Smooth muscle cell of the brain vasculature (primary cell): ENCODE measurements at regions not wholly inside any gene's neighbourhood (a gene's known extent, or its start where the extent isn't known, plus 50 kb on each side); places are given as distances from the start of the nearest gene placed in this dataset.
"Not testable (repeated sequence)": the region's sequence is repeated elsewhere in the genome, so short reads cannot be mapped to it uniquely, and the experiment has no call there.

Source experiments
- DNase-seq: peaks from one replicate; pipeline ENCODE4 v3.0.0-alpha.2; 2012; ENCODE audit warnings: low read depth, low spot score

DNA sequence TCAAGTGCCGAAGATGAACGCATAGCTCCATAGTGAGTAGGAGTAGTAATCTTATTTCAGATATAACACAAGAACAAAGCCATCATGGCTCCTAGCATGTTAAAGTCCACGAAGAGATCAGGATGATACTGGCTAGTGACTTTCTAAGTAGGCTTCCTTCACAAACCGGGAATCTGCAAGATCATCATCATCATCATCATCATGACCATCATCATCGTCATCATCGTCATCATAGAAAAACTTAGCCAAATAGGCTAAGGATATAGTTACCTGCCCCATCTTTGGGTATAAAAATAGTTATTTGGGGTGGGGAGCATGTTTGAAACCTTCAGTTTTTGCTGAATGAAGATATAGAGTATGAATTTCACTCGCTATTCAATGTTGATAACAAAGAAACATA, 57.9 kb downstream of the PYDC2 start:
- no peak for DNase-seq

DNA sequence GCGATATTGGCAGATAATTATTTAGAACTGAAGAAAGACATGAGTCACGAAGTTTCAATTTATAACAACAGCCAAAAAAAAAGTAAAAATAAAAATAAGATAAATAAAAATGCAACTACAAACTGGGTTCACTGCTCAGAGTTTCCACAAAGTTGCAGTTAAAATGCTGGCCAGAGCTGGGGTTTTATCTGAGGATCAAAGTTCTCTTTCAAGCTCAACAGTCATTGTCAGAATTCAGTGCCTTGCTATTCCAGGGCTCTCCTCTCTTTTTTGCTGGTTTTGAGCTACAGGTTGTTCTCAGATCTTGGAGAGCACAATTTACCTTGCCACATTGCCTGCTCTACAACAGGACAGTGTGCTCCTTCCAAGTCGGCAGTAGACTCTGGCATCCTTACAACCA, 60.1 kb downstream of the PYDC2 start:
- DNase-seq, result no peak

DNA sequence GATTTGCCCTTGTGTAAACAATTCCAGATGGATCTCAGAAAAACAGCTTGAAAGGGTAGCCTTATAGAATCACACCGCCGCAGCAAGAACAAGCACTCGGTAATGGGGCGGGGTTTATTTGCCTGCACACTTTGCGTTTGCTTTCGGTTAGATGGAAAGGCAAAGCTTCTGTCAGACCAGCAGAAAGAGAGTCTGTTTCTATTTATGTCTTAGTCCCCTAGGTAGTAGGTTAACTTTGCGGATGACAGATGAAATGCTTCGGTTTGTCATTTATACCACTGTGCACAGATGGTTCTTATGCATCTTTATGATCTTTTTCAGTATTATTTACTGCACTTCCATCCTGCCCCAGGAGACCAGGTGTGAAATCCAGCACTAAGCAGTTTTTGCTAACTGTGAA, 62.2 kb downstream of the PYDC2 start:
- no peak for DNase-seq

DNA sequence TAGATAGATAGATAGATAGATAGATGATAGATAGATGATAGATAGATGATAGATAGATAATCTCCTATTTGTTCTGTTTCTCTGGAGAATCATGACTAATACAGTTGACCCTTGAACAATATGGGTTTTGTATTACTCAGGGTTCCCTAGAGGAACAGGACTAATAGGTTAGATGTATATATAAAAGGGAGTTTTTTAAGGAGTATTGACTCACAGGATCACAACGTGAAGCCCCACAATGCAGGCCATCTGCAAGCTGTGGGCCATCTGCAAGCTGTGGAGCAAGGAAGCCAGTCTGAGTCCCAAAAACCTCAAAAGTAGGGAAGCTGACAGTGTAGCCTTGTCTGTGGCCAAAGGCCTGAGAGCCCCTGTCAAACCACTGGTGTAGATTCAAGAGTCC, 67.6 kb downstream of the PYDC2 start:
- DNase-seq, result no peak

DNA sequence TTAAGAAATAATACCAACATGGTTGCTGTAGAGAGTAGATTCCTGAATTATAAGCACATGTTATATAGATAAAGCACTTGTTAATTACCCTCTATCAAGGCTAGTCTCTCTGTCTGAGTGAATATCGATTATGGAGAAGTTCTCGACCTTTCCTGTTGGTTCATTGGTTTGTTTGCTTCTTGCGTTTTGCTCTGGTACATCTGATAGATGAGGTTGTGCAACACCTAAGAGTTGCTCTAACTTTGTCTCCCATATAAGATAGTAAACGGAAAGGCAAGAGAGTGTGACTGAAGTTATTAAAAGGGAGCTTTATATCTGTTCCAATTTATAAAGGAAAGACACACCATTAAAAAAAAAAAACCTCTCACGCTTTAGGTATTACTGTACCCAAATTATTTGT, 69.0 kb downstream of the PYDC2 start:
- no peak for DNase-seq

DNA sequence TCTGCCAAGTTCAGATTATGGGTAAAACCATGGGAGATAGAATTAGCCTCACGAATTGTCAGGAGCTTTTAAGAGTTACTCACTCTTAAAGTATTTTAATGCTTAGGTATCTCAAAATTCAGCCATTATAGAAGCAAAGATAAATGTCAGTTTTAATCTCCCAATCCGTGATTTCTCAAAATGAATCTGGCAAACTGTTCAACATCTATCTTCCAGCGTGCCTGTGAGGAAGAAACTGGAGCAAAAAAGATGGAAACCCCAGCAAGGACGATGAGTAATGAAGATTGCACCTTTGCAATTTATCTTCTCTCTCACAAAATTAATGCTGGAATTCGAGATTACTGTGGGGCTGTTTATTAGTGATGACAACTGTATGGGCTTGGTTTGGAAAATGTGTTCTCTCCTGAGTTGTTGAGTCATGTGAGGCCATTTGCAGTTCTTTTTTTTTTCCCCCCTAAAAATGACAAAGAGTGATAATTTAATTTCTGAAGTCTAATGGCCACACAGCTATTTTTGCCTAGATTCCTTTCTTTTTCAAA, 70.5 kb downstream of the PYDC2 start:
- DNase-seq, result no peak

DNA sequence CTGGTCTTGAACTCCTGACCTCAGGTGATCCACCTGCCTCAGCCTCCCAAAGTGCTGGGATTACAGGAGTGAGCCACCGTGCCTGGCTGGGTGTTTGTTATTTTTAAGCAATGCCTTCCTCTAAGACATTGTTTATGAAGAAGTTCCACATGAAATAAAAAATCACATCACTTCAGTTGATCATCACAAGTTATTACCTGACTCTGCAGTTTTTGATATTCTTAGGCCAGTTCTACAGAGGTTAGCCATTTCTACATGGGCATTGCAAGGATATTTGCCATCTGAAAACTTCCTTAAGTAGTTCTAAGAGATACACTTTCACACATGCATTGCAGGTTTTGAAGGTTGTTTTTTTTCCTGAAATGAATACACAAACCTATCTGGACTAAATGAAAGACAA, 82.1 kb downstream of the PYDC2 start:
- DNase-seq, result no peak

DNA sequence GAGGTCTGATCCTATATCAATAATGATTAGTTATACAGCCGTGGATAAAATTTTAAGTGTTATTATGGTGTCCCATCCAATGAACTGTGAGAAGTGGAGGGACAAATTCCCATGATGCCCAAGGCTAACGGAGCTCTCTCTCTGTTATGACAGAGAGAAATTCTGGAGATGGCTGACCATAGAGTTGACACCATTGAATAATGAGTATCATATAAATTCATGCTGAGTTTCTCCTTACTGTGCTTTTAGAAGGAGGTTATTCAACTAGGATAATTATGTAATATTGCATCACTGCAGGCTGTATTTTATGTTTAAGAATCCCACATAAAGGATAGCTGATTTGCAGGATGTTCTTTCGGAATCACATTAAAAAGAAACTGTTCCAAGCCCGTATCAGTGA, 82.9 kb downstream of the PYDC2 start:
- no peak for DNase-seq

DNA sequence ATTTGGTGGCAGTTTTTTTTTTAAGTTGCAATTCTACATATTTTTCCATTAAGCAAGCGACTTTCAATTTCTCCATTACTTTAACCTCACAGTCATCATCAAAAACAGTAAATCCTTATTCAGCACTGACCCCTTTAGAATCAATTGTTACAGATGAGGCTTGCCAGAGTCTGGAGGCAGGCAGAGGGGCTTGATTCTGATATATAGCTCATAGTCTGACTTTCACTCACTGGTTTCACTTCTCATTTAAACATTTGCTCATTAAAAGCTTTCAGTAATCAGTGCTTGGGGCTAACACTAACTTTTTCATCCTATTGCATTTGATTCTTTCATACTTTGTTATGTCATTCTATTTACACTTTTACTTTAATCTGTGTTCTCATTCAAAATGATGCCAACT, 88.4 kb downstream of the PYDC2 start:
- DNase-seq, result no peak

DNA sequence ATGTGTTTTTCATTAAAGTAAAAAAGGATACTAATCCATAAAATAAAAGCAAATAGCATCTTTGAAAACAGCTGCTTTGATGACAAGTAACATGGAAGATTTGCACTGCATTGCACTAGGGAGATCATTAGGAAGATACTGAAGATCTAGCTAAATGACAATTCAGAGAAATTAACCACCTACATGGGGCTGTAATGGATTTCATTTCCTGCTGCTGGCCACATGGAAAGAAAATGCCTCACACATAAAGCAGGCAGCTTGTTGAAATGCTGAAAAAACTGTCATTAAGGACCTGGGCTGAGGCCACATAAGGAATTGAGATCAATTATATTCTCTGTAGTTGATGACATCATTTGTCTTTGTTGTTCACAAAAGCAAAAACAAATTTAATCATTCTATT, 94.1 kb downstream of the PYDC2 start:
- DNase-seq, result no peak

DNA sequence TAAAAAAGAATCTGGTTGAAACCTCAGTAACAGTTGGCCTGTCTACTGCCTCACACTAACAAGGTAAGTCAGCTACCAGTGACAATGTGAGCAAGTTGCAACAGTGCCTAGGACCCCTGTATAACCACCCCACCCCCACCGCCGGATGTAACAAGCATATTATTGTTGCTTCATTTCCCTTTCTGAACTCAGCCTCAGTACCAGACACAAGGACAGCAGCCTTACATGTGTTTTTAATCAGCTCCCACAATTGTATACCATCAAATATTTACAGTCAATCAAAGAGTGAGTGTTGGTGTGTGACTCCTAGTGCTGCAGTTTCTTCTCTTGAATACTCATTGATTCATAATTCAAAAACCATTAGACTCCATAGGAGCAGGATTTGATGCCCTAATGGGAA, 96.4 kb downstream of the PYDC2 start:
- no peak for DNase-seq

DNA sequence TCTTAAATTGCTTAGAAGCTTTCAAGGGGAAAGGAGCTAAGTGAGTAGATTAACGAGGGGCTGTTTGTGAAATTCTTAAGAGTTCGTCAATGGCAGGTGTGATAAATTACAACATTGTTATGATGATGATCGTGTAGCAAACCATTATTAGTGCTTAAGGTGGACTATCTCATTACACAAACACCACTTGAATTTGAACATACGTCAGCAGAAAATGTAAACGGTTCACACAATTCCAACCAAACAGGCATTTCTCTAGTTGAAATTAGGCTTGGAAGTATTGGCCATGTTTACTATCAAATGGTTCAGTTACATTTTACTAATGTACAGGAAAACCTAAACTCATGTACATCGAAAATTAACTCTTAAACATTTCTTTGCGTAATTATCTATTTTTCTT, 102.8 kb downstream of the PYDC2 start:
- DNase-seq, result no peak

DNA sequence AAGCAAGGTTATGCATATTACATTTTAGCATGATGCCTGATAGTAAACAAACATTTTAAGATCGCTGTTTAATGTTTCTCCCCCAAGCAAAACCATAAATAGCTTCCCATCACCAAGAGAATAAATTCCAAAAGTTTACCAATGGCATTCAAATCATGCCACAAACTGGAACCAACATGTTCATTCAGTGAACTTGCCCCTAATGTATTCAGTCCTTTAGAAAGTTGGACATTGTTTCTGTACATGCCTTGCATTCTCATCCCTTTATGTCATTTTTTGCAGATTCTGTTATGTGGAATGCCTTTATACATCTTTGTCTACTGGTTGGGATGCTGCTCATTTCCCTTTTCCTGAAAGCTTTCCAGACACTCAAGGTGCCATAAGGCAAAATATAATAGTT, 105.5 kb downstream of the PYDC2 start:
- no peak for DNase-seq

DNA sequence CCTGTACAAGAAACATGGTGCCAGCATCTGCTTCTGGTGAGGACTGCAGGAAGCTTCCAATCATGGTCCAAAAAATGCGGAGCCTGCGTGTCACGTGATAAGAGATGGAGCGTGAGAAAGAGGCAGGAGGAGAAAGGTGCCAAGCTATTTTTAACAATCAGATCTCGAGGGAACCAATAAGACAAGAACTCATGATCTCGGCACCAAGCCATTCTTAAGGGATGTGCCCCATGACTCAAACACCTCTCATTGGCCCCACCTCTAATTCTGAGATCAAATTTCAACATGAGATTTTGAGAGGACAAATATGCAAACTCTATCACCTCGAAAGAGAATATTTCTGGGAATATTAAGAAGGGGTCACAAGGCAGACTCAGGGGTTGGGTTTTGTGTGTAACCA, 107.2 kb downstream of the PYDC2 start:
- DNase-seq, result no peak

DNA sequence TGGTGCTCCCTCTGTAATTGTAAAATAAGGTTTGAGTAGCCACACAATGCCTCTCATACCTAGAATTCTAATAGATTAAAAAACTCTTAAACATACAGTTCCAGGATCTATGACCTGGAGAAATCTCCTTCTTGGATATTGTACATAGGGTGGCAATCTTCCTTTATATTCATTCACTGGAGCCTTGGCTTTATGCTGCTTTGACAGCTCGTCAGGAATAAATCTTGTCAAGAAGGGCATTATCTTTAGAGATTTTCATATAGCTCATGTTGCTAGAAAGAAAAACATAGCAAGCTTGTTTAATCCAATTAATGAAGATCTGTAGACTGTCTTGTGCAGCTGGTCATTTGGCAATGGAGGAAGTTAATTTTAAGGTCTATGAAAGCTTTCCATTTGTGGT, 131.1 kb downstream of the PYDC2 start:
- DNase-seq, result no peak

DNA sequence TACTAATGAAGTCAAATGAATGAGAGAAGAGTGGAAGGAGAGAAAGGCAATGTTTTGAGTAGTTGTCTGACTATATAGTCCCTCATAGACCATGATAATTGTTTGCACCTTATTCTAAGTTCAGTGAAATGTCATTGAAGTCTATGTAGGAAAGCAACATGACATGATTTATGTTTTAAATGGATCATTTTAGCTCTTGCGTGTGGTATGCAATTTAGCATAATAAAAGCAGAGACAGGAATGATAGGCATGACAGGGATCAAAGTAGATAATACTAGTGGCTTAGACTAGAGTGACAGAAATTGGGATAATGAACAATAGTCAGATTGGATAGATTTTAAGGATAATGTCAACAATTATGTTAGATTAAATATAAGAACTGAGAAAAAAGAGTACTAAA, 132.5 kb downstream of the PYDC2 start:
- no peak for DNase-seq

DNA sequence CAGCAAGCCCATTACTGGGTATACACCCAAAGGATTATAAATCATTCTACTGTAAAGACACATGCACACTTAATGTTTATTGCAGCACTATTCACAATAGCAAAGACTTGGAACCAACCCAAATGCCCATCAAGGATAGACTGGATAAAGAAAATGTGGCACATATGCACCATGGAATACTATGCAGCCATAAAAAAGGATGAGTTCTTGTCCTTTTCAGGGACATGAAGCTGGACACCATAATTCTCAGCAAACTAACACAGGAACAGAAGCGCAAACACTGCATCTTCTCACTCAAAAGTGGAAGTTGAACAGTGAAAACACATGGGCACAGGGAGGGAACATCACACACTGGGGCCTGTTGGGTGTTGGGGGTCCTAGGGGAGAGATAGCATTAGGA, 154.5 kb downstream of the PYDC2 start:
- DNase-seq, result not testable (repeated sequence)

DNA sequence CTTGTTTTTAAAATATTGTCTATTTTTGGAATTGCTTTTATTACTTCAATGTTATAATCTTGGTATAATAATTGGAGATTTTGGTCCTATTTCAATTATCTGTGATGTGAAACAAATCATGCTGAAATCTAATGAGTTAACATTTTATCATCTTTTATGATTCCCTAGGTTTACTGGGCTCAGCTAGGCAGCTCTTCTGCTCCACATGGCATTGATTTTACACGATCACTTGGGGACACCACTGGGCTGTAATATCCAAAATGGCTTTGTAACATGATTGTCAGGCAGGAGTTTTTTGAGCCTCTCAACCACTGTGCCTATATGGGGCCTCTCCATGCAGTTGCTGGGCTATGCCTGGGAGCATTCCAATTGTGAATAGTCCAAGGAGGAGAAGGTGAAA, 163.3 kb downstream of the PYDC2 start:
- DNase-seq, result no peak

DNA sequence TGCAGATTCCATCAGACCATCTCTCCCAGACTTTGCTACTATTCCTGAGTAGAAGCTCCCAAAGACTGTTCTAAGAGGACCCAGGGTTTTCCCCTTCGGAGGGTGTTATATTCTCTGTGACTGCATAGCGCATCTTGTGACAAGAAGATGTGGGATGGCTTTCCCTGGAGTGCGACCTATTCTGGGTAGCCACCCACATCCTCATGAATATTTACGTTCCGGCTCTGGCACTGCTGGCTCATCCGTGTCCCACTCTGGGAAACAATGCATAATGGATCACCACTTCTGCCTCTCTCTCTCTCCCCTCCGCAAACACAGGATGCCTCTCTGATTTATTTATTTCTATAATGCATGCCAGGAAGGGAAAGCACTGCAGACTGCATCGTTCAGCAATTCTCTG, 166.1 kb downstream of the PYDC2 start:
- no peak for DNase-seq

DNA sequence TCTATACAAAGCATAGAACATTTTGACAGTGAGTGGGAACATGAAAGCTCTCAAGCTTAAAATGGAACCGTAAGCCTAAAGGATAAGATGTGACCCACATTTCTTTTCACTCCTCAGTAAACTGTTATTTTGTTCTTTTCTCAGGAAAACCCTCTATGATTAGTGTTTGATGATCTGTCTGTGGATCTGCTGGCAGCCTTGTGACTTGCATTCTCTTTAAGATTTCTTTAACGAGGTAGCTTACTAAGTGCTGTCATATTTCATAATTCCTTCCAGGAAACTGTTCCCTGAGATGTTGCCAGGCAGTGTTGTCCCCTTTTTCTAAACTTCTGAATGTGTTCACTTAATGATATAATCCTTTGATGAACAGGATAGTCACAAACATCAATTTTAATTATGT, 167.6 kb downstream of the PYDC2 start:
- DNase-seq, result no peak

DNA sequence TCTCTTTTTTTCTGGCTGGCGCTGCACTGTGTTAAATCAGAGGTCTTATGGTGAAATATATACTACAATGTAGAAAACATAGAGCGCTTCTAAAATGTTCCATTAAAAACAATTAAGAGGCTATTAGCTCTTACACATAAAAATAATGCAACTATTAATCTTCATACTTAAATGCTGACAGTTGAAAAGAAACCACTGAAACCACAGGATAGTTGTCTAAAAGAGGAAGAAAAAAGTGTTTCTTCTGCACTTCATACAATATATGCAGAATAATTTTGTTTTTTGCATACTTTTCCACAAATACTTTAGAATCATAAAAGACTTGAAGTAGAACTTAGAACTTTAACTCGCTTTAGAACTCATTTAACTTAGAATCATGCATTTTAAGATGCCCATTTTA, 170.5 kb downstream of the PYDC2 start:
- DNase-seq, result no peak

DNA sequence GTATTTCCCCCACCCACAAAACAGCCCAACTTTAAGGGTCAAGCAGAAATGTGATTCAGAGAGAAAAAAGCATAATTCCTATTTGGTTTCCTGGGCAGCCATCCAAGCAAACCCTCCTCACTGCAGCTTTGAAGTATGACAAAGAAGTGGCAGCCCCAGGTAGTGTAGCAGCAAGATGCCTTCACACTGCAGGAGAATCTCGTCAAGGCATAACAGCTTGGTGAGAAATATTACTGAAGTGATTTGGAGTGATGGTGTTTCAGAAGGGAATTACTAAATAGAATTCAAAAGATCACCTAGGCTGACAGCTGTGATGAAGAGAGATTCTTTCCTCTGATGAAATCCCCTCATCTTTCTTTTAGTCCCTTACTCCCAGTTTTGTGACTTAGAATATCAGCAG, 173.9 kb downstream of the PYDC2 start:
- DNase-seq, result no peak

DNA sequence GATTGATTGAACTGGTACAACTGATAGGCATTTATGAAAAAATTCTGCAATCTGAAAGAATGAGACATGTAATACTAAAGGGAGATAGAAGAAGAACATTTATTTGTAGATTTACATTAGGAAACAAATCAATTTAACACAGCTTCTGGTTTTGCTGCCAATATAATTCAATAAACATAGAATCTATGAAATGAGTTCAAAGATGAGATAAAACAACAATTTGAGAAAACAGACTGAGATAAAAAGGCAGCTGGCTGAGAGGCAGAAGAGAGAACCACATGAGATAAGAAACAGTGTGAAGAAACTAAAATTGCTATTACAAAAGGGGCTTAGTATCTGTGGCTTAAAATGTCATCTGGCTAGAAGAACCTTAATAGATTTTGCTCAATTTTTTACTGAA, 176.6 kb downstream of the PYDC2 start:
- no peak for DNase-seq

DNA sequence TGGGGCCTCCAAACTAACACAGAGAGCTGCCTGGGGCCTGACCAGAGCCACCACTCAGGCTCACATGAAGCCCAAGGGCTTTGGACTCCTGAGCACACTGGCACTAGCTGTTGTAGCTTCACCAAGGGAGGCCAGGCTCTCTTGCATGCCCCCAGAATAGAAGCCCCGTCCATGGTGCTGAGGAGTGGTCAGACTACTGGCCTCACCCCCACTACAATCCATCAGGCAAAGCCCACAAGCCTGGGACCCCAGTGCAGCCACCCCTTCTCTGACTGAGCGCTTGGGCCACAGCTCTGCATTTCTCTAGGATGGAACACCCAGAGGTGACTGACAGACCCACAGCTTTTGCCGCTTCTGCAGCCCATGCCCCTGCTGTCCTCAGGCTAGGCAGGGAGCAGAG, 180.8 kb downstream of the PYDC2 start:
- no peak for DNase-seq

DNA sequence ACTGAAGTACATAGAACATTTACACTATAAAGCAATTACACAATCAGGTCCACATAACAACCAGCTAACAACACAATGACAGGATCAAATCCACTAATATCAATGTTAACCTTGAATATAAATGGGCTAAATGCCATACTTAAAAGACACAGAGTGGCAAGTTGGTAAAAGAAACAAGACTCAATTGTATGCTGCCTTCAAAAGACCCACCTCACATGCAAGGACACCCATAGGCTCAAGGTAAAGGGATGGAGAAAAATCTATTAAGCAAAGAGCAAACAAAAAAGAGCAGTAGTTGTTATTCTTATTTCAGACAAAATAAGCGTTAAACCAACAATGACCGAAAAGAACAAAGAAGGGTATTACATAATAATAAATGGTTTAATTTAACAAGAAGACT, 183.3 kb downstream of the PYDC2 start:
- DNase-seq, result no peak
